PC-3 (cell line): ENCODE measurements at regions not wholly inside any gene's neighbourhood (a gene's known extent, or its start where the extent isn't known, plus 50 kb on each side); places are given as distances from the start of the nearest gene placed in this dataset.

ENCODE experiments used
- EZH2 ChIP-seq: fragments of 300-600 bp; sonication (generic); IDR thresholded peaks from one replicate; pipeline ENCODE4 v1.6.1; 2017; ENCODE audit warnings: antibody characterized with exemption, mild to moderate bottlenecking, low read length; ENCODE audit not compliant: unreplicated experiment
- EZH2phosphoT487 ChIP-seq: fragments of 300-600 bp; sonication (generic); IDR thresholded peaks from 2 replicates; pipeline ENCODE4 v1.6.1; 2018; ENCODE audit warnings: mild to moderate bottlenecking, antibody characterized with exemption, low read length, borderline replicate concordance
- TF ChIP-seq, protein P1 (sequence below): fragments of 300-600 bp; sonication (generic); conservative IDR thresholded peaks from 2 replicates; pipeline ENCODE4 v1.5.1; 2017; ENCODE audit warnings: antibody characterized with exemption, low read depth, mild to moderate bottlenecking, low read length

DNA sequence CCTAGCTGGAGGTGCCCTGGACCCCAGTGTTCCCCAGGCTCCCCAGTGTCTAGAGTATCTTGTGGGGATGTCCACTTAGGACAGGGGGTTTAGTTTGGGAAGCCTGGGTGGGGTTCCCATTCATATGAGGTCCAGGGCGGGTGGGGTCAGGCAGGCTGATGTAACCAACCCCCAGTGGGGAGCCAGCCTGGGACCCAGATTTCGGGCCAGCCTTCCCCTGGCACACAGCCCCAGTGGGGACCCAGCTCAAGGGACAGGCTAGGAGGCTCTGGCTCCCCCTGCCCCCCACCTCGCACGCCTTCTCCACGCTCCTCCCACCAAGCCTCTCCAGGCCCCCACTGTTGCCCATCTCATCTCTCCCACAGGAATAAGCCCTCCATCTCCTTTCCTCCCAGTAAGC lies 323.5 kb downstream of the UACA start:
- no peak for TF ChIP-seq EZH2
- TF ChIP-seq, protein P1, sequence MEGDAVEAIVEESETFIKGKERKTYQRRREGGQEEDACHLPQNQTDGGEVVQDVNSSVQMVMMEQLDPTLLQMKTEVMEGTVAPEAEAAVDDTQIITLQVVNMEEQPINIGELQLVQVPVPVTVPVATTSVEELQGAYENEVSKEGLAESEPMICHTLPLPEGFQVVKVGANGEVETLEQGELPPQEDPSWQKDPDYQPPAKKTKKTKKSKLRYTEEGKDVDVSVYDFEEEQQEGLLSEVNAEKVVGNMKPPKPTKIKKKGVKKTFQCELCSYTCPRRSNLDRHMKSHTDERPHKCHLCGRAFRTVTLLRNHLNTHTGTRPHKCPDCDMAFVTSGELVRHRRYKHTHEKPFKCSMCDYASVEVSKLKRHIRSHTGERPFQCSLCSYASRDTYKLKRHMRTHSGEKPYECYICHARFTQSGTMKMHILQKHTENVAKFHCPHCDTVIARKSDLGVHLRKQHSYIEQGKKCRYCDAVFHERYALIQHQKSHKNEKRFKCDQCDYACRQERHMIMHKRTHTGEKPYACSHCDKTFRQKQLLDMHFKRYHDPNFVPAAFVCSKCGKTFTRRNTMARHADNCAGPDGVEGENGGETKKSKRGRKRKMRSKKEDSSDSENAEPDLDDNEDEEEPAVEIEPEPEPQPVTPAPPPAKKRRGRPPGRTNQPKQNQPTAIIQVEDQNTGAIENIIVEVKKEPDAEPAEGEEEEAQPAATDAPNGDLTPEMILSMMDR, result no peak
- TF ChIP-seq EZH2phosphoT487, result no peak
